NCI-H2196 treated with DMSO at 0.1 percent for 48 hours (cell line): ENCODE measurements at regions not wholly inside any gene's neighbourhood (a gene's known extent, or its start where the extent isn't known, plus 50 kb on each side); places are given as distances from the start of the nearest gene placed in this dataset.

Experiments
- DNase-seq: peaks from one replicate; lab custom pipeline; 2025; ENCODE audit not compliant: unreplicated experiment; lab: John Stamatoyannopoulos, UW

DNA sequence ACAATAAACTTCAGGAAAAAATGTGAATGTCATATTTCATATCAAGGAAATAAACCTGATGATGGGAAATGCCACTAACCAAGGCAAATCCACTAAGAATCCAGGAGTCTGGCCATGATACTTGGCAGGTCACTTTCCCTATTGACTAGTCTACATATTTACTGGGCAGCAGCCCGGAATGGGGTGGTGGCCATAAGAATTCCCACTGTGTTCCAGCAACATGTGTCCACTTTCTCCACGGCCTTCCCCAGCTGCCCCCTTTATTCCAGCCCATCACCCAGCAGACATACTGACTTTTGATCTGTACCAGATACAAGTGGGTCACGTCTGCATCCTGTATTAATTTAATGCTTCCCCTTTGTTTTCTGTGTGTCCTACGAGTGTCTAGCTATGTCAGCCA is 234.5 kb upstream of the PRDM1 start:
- no peak for DNase-seq

DNA sequence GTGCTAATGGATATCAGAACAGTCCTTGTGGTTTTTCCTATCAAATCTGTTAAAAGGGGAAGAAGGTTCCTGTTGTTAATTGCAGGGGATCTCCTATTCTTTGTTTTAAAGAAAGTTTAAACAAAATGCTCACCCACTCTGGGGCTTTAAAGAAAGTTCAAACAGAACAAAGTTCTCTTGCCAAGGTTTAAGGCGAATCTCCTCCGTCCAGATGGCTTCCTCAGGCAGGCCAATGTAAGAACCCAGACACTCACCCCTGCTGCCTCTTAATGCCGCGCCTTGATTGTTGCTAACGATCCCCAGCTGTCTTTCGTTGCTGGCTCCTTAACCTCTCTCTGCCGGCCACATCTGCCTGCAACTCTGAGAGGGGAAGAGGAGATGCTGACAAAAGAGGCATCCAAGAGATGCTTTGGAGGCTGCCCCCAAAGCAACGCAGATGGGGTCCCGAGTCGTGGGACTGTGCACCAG is 235.0 kb upstream of the PRDM1 start:
- DNase-seq: no peak

DNA sequence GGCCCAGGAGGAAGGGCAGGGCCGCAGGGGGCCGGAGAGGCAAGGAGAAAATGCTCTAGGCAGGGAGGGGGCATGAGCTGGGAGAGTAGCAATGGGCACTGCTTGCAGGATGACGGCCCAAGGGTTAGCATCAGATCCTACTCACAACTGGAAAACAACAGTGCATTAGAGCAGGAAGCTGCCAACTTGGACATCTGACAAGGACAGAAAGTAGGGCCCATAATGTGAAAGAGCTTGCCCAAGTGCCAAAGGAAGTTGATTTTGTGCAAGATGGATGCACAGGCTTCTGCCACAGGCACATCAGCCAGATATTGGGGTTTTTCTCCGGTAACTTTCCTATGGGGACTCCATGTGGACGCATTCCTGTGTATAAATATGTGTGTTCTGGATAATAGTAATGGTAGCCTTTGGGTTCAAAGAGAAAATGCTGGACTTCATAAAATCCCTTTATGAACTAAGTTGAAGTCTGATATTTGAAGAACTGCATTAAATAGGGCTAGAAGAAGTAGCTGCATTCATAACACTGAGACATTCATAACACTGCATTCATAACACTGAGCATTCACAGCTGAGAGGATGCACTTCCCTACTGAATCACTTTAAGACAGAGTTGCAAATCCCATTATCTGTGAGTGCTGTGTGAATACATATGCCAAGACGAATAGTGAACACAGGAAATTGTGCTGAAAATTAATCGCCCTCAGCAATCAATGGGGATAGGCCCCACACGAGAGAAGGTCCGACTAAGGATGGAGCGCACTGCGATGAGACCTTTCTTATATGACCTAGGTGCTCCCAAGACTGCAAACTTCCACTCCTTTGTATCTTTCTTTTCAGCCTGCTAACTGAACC is 235.6 kb upstream of the PRDM1 start:
- DNase-seq: no peak

DNA sequence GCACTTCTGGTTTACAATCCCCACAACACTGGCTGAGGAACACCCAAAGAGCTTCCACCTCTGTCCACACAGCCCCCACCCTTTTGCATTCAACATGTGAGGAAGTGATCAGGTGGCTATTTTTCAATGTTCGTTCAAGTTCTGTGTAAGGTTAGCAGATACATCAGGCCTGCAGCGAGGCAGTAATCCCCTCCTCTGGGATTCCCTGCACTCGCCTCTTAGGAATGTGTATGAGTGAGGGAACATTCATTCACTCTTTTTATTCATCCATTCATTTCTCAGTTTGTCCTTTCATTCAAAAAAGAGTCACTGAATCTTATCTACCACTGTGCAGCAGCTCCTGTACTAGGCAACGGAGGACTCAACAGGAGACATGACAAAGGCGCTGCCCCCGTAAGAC is 236.4 kb upstream of the PRDM1 start:
- no peak for DNase-seq

DNA sequence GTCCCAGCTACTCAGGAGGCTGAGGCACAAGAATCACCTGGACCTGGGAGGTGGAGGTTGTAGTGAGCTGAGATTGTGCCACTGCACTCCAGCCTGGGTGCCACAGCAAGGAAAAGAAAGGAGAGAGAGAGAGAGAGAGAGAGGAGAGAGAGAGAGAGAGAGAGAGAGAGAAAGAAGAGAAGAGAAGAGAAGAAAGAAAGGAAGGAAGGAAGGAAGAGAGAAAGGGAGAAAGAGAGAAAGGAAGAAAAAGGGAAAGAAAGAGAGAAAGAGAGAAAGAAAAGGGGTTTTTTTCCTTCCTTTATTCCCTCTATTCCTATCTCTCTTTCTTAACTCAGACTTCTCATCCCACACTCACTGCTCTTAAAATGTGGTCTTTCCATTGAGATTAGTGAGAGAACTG is 238.7 kb upstream of the PRDM1 start:
- no peak for DNase-seq

DNA sequence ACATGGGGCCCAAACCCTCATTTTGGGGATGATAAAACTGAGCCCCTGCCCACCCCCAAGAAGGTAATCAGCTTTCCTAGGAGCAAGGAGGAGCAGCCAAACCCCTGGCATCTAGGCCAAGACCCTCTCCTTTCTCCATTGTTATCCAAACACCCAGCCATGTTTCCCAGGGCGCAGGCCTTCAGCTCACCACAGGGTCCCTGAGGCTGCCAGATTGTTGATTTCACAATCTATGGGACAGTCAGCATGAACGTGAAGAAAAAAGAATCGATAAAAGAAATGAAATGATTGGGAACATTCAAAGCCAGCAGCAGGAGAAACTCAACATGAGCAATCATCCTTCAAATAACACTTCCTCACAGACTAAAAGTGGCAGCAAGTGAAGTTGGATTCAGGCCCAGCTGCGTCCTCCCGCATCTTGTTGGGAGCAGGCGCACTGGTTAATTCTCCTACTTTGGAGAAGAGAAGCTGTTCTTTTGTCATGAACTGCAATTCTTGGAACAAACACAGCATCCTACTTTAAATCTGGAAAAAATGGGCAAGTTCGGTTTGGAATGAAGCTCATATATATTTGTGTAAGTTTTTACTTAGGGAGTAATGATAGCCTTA is 241.8 kb upstream of the PRDM1 start:
- DNase-seq: no peak

GRCh38 chr6:105839266-105839665 is 246.9 kb upstream of the PRDM1 start:
- no peak for DNase-seq

DNA sequence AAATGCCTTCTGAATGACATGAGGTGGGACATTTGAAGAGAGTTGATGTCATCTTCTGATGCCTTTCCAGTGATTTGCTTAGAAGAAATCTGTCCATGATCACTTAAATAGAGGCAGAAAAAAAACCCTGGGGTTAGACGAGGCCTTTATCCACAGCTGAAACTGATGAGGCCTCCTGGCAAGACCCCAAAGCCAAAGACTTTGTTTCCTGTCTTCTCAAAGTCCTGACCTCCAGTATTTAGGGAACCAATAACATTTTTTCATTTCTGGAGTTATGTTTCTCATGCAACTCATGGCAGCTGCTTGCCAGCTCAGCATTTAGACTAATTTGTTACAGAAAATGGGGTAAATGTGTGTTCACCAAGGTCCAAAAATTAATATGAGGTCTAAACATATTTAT is 248.0 kb upstream of the PRDM1 start:
- DNase-seq: no peak

- no peak for DNase-seq
Measured at GRCh38 chr6:105836889-105837288, 249.2 kb upstream of the PRDM1 start.

GRCh38 chr6:105836379-105836778 is 249.8 kb upstream of the PRDM1 start:
- DNase-seq: no peak

- DNase-seq: no peak
Measured at GRCh38 chr6:105835373-105835772, 250.8 kb upstream of the PRDM1 start.

- DNase-seq: no peak
Measured at GRCh38 chr6:105833959-105834947, 251.9 kb upstream of the PRDM1 start.

DNA sequence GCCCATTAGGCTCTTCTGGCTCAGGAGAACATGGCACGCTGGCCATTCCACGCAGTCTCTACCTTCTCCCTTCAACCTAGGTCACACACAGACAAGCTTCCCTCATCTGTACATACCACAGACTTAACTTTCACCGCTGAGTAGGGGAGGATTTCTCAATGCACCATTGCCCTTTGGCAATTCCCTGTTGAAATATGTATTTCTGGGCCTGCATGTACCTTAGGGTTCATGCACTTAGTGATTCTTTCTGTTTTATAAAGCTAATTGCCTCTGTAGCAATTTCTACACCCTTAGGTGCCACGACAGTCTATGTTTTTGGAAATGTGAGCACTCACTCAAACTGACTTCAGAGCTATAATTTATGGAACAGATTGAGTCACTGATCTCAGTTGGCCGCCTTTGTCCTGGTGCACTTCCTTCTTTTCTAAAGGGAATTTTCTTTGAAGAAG is 253.8 kb upstream of the PRDM1 start:
- no peak for DNase-seq

GRCh38 chr6:105831311-105832097 is 254.6 kb upstream of the PRDM1 start:
- no peak for DNase-seq

DNA sequence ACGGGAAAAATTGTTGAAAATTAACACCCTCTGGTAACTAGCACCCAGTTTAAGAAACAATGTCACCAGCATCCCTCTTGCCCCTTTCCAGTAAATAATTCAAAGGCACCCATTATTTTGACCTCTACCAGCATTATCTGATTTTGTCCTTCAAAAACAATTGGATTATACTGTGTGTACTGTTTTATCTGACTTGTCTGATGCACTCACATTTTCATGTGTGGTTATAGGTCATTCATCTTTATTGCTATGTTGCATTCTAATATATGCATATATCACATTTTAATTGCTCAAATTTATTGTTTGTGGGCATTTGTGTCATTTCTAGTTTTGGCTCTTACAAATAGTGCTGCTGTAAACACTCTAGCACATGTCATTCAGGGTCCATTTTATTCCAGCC is 260.9 kb upstream of the PRDM1 start:
- no peak for DNase-seq

- DNase-seq: no peak
Measured at GRCh38 chr6:105824732-105825131, 261.4 kb upstream of the PRDM1 start.

DNA sequence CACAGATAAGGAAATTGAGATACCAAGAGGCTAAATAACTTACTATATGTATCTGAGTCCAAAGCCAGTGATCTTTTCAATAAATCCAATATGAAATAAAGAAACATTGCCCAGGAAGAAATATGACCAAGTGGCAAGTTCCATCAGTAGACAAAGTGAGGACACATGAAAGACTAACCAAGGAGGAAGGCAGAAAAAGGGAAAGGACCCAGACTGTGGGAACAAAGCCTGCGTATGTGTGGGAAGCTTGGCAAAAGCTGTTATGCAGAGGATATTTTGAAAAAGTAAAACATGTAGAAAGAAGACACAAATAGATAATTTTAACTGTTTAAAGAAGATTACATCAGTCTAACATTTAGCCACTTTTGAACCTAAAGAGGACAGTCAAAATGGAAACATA is 264.4 kb upstream of the PRDM1 start:
- DNase-seq: no peak

- no peak for DNase-seq
Measured at GRCh38 chr6:105821027-105821426, 265.1 kb upstream of the PRDM1 start.

- DNase-seq: no peak
Measured at GRCh38 chr6:105819745-105820144, 266.4 kb upstream of the PRDM1 start.

- no peak for DNase-seq
Measured at GRCh38 chr6:105818505-105818904, 267.6 kb upstream of the PRDM1 start.

DNA sequence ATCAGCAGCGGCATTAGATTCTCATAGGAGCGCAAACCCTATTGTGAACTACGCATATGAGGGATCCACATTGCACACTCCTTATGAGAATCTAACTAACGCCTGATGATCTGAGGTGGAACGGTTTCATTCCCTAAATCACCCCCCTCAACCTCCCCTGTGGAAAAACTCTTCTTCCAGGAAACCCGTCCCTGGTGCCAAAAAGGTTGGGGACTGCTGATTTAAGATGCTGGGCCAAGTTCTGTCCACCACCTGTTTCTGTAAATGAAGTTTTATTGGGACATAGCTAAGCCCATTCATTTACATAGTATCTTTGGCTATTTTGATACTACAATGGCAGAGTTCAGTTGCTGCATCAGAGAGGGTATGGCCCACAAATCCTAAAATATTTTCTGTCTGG is 268.2 kb upstream of the PRDM1 start:
- DNase-seq: no peak
